ENCODE measurements at regions not wholly inside any gene's neighbourhood (a gene's known extent, or its start where the extent isn't known, plus 50 kb on each side); places are given as distances from the start of the nearest gene placed in this dataset.

DNA sequence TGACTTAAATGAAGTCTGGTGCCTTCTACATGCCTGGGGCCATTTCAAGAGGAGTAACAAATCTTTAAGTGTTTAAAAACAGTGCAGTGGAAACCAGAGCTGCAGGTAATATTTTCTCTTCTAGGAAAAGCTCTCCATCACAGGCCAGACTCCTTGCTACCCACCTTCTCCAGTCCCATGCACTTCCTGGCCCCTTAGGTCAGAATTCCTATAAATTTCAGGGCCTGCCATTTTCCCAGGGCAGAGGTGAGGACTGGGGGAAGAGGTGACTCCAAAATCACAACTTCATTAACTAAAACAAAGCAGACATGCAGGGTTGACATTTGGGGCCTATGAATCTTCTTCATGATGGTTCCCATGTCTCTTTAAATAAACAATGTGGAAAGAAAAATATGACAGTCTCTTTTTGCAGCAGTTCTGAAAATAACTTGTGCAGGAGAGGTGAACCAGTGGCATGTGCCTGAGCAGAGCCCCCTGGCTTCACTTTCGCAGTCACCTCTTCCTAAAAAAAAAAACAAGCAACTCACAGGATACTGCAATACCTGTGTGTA is 63.7 kb upstream of the TANC1 start:
- Histone ChIP-seq H2BK12ac (ENCODE audit: low read length) (no peak overlapping the region), H2AFZ (ENCODE audit: insufficient read depth, low read length, poor library complexity) (no peak overlapping the region), H3K4me2 (ENCODE audit: low read length) (no peak overlapping the region), H4K8ac (ENCODE audit: low read depth, low read length) (no peak overlapping the region), H3K79me1 (ENCODE audit: low read length) (peaks cover 12% of the 10 kb centered on the region), H4K91ac (ENCODE audit: low read depth, low read length) (no peak overlapping the region), H3K4ac (ENCODE audit: low read depth, low read length) (no peak overlapping the region), H3K27ac (ENCODE audit: low read depth, low read length) (peak overlapping the region; percentile 76), H3K9ac (ENCODE audit: low read length) (no peak overlapping the region), H3K4me1 (ENCODE audit: control insufficient read depth in 1 of 2, insufficient read depth in 2 of 2, low read length in 2 of 2) (peaks cover 2 to 3% of the 10 kb centered on the region in 2 experiments), H3K4me3 (ENCODE audit: low read depth, low read length) (no peak overlapping the region), H4K12ac (ENCODE audit: low read depth, low read length) (no peak overlapping the region), H2BK5ac (ENCODE audit: low read depth, low read length, poor library complexity) (no peak overlapping the region), H2AK5ac (ENCODE audit: low read length) (no peak overlapping the region), H3K36me3 (ENCODE audit: control insufficient read depth in 1 of 2, insufficient read depth in 2 of 2, low read length in 2 of 2) (no peaks in the 10 kb centered on the region), H3K18ac (ENCODE audit: low read length) (no peak overlapping the region), H2BK120ac (ENCODE audit: insufficient read depth, low read length, poor library complexity) (no peak overlapping the region), H3K9me3 (ENCODE audit: insufficient read depth, low read depth, low read length) (no peaks in the 10 kb centered on the region), H3K23ac (ENCODE audit: low read length) (no peak overlapping the region), H3K79me2 (ENCODE audit: control insufficient read depth, insufficient read depth, low read length, poor library complexity) (no peaks in the 10 kb centered on the region), H3K27me3 (ENCODE audit: insufficient read depth, low read length) (no peaks in the 10 kb centered on the region), H3K14ac (ENCODE audit: low read length) (no peak overlapping the region)
- DNase-seq = no peak
- WGBS (ENCODE audit: extremely low coverage, insufficient coverage, insufficient read length) = no CpG with 5 or more reads among the region's 1 CpG

DNA sequence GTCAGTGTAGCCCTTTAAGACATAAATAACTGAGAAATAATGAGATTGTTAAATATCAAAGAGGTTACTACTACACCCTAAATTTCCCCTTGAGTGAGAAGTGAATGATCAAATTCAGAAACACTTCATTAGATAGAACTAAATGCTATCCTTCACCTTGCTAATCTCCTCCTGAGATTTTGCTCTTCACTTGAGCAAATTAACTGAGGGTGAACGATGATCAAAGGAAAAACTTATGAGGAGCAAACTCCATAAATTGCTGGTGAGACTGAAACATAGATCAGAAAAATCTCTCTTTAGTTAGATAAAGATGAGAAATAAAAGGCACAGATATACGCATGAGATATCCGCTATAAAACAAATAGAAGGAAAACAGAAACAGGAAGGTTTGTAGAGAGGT is 63.1 kb upstream of the TANC1 start:
- H2BK5ac ChIP-seq (ENCODE audit: low read depth, low read length, poor library complexity) = peak overlapping the region; percentile 49
- no peak overlapping the region for H2AK5ac ChIP-seq (ENCODE audit: low read length)
- H3K9me3 ChIP-seq (ENCODE audit: insufficient read depth, low read depth, low read length) = no peaks in the 10 kb centered on the region
- peak overlapping the region; percentile 89 for H2BK12ac ChIP-seq (ENCODE audit: low read length)
- no peak overlapping the region for H3K23ac ChIP-seq (ENCODE audit: low read length)
- no peak overlapping the region for H2BK120ac ChIP-seq (ENCODE audit: insufficient read depth, low read length, poor library complexity)
- no peak overlapping the region for H3K4me2 ChIP-seq (ENCODE audit: low read length)
- no peak overlapping the region for H3K14ac ChIP-seq (ENCODE audit: low read length)
- no peak overlapping the region for H3K4me3 ChIP-seq (ENCODE audit: low read depth, low read length)
- H3K27ac ChIP-seq (ENCODE audit: low read depth, low read length) = no peak overlapping the region
- no peak overlapping the region for H3K9ac ChIP-seq (ENCODE audit: low read length)
- peaks cover 12% of the 10 kb centered on the region for H3K79me1 ChIP-seq (ENCODE audit: low read length)
- DNase-seq = no peak
- no peaks in the 10 kb centered on the region for H3K79me2 ChIP-seq (ENCODE audit: control insufficient read depth, insufficient read depth, low read length, poor library complexity)
- no peak overlapping the region for H4K8ac ChIP-seq (ENCODE audit: low read depth, low read length)
- no peak overlapping the region for H3K18ac ChIP-seq (ENCODE audit: low read length)
- no peaks in the 10 kb centered on the region for H3K27me3 ChIP-seq (ENCODE audit: insufficient read depth, low read length)
- H4K12ac ChIP-seq (ENCODE audit: low read depth, low read length) = no peak overlapping the region
- no peak overlapping the region for H3K4ac ChIP-seq (ENCODE audit: low read depth, low read length)
- peaks cover 2 to 3% of the 10 kb centered on the region in 2 experiments for H3K4me1 ChIP-seq (ENCODE audit: control insufficient read depth in 1 of 2, insufficient read depth in 2 of 2, low read length in 2 of 2)
- no peak overlapping the region for H2AFZ ChIP-seq (ENCODE audit: insufficient read depth, low read length, poor library complexity)
- WGBS (ENCODE audit: extremely low coverage, insufficient coverage, insufficient read length) = no CpG with 5 or more reads among the region's 3 CpGs
- peak overlapping the region; percentile 47 for H4K91ac ChIP-seq (ENCODE audit: low read depth, low read length)
- H3K36me3 ChIP-seq (ENCODE audit: control insufficient read depth in 1 of 2, insufficient read depth in 2 of 2, low read length in 2 of 2) = no peaks in the 10 kb centered on the region

- Histone ChIP-seq H3K27ac (ENCODE audit: low read depth, low read length) (no peak overlapping the region), H4K91ac (ENCODE audit: low read depth, low read length) (peak overlapping the region; percentile 83), H3K79me1 (ENCODE audit: low read length) (peaks cover 12% of the 10 kb centered on the region), H4K8ac (ENCODE audit: low read depth, low read length) (no peak overlapping the region), H3K9me3 (ENCODE audit: insufficient read depth, low read depth, low read length) (no peaks in the 10 kb centered on the region), H3K36me3 (ENCODE audit: control insufficient read depth in 1 of 2, insufficient read depth in 2 of 2, low read length in 2 of 2) (no peaks in the 10 kb centered on the region), H2BK120ac (ENCODE audit: insufficient read depth, low read length, poor library complexity) (peak overlapping the region; percentile 80), H3K4me3 (ENCODE audit: low read depth, low read length) (no peak overlapping the region), H3K4me2 (ENCODE audit: low read length) (no peak overlapping the region), H2BK5ac (ENCODE audit: low read depth, low read length, poor library complexity) (peak overlapping the region; percentile 49), H2BK12ac (ENCODE audit: low read length) (peak overlapping the region; percentile 98), H3K9ac (ENCODE audit: low read length) (no peak overlapping the region), H3K4ac (ENCODE audit: low read depth, low read length) (no peak overlapping the region), H3K23ac (ENCODE audit: low read length) (no peak overlapping the region), H3K79me2 (ENCODE audit: control insufficient read depth, insufficient read depth, low read length, poor library complexity) (no peaks in the 10 kb centered on the region), H3K14ac (ENCODE audit: low read length) (peak overlapping the region; percentile 61), H3K4me1 (ENCODE audit: control insufficient read depth in 1 of 2, insufficient read depth in 2 of 2, low read length in 2 of 2) (peaks cover 2 to 3% of the 10 kb centered on the region in 2 experiments), H3K27me3 (ENCODE audit: insufficient read depth, low read length) (no peaks in the 10 kb centered on the region), H2AFZ (ENCODE audit: insufficient read depth, low read length, poor library complexity) (no peak overlapping the region), H3K18ac (ENCODE audit: low read length) (no peak overlapping the region), H2AK5ac (ENCODE audit: low read length) (no peak overlapping the region), H4K12ac (ENCODE audit: low read depth, low read length) (no peak overlapping the region)
- no CpG with 5 or more reads among the region's 4 CpGs for WGBS (ENCODE audit: extremely low coverage, insufficient coverage, insufficient read length)
- no peak for DNase-seq
These were observed 62.7 kb upstream of the TANC1 start for GRCh38 chr2:158905784-158906183.

DNA sequence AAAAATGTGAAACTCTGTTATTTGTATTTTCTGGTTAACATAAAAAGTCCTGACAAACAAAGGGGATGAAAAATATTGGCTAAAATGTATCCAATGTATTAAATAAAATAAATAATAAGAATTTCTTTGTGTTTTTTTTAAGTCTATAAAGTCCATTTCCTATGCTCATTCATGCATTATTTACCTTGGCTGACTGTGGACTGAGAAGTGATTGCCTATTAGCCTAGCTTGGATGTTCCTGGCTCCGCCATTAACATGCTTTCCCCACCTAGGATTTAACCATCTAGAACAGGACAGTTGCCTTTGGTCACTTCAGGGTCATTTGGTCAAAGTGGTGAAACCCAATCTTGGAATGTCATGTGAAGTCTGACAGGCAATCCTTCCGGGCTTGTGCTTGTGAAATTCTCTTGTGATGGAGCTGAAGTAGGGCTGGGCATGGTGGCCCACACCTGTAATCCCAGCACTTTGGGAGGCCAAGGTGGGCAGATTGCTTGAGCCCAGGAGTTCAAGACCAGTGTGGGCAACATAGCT is 60.4 kb upstream of the TANC1 start:
- no peak overlapping the region for H2BK5ac ChIP-seq (ENCODE audit: low read depth, low read length, poor library complexity)
- H3K79me2 ChIP-seq (ENCODE audit: control insufficient read depth, insufficient read depth, low read length, poor library complexity) = no peaks in the 10 kb centered on the region
- peak overlapping the region; percentile 72 for H2BK120ac ChIP-seq (ENCODE audit: insufficient read depth, low read length, poor library complexity)
- WGBS (ENCODE audit: extremely low coverage, insufficient coverage, insufficient read length) = no CpG with 5 or more reads among the region's 2 CpGs
- no peak overlapping the region for H2AFZ ChIP-seq (ENCODE audit: insufficient read depth, low read length, poor library complexity)
- no peak overlapping the region for H4K91ac ChIP-seq (ENCODE audit: low read depth, low read length)
- H3K27me3 ChIP-seq (ENCODE audit: insufficient read depth, low read length) = no peaks in the 10 kb centered on the region
- H2BK12ac ChIP-seq (ENCODE audit: low read length) = peak overlapping the region; percentile 64
- no peak overlapping the region for H4K12ac ChIP-seq (ENCODE audit: low read depth, low read length)
- no peak overlapping the region for H2AK5ac ChIP-seq (ENCODE audit: low read length)
- H4K8ac ChIP-seq (ENCODE audit: low read depth, low read length) = no peak overlapping the region
- no peak overlapping the region for H3K4ac ChIP-seq (ENCODE audit: low read depth, low read length)
- no peak overlapping the region for H3K18ac ChIP-seq (ENCODE audit: low read length)
- peak overlapping the region; percentile 51 for H3K14ac ChIP-seq (ENCODE audit: low read length)
- H3K27ac ChIP-seq (ENCODE audit: low read depth, low read length) = no peak overlapping the region
- no peaks in the 10 kb centered on the region for H3K9me3 ChIP-seq (ENCODE audit: insufficient read depth, low read depth, low read length)
- H3K79me1 ChIP-seq (ENCODE audit: low read length) = peaks cover 12% of the 10 kb centered on the region
- no peak overlapping the region for H3K23ac ChIP-seq (ENCODE audit: low read length)
- DNase-seq = no peak
- no peak overlapping the region for H3K9ac ChIP-seq (ENCODE audit: low read length)
- H3K4me3 ChIP-seq (ENCODE audit: low read depth, low read length) = no peak overlapping the region
- no peak overlapping the region for H3K4me2 ChIP-seq (ENCODE audit: low read length)
- peaks cover 2 to 3% of the 10 kb centered on the region in 2 experiments for H3K4me1 ChIP-seq (ENCODE audit: control insufficient read depth in 1 of 2, insufficient read depth in 2 of 2, low read length in 2 of 2)
- no peaks in the 10 kb centered on the region for H3K36me3 ChIP-seq (ENCODE audit: control insufficient read depth in 1 of 2, insufficient read depth in 2 of 2, low read length in 2 of 2)
